Fibroblast of skin of scalp (primary cell): ENCODE measurements at regions not wholly inside any gene's neighbourhood (a gene's known extent, or its start where the extent isn't known, plus 50 kb on each side); places are given as distances from the start of the nearest gene placed in this dataset.
"Not testable (repeated sequence)": the region's sequence is repeated elsewhere in the genome, so short reads cannot be mapped to it uniquely, and the experiment has no call there.

Source experiments
- DNase-seq: peaks from one replicate; pipeline ENCODE4 v3.0.0-alpha.2; 2013

DNA sequence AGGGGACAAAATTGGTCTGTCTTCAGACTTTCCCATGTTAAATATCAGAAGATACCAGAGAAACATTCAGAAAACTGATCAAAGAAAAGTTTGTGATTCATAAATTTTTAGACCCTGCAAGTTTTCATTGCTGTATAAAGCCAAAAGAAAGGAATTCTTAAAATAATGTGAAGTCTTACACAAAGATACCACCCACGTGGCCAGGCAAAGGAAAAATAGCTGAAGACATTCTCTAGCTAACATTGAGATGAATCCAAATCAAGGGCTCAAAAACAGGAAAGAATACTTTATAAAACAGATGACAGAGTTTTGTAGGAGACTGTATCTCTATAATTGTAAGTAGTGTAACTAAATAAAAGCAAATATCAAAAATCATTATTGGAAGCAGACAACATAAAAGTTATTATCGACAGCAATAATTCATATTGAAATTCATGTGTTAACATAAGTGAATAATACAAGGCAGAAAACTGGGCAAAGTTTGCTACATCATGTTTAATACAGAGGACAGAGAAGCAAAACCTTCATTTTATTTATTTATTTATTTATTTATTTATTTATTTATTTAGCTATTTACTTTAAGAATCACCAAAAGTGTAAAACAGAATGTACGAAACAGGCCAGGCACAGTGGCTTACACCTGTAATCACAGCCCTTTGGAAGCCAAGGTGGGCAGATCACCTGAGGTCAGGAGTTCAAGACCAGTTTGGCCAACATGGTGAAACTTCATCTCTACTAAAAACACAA is 204.6 kb upstream of the SLIT2 start:
- DNase-seq, result peak; percentile 88

DNA sequence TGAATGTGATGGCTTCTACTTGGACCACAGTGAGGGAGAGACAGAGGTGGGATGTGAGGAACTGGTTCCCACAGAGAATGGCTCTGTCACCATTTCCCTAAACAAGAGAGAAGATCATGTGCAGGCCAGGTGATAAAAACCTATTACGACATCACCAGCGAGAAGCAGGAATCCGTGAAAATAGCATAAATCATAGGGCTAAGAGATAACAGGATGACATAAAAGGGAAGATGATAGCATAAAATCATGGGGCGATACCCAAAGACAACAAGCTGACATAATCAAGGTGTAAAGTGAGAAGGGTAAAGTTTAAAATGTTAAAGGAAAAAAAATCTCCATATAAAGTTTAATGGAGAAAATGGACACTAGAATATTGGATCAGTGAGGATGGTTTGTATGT is 205.5 kb upstream of the SLIT2 start:
- no peak for DNase-seq

DNA sequence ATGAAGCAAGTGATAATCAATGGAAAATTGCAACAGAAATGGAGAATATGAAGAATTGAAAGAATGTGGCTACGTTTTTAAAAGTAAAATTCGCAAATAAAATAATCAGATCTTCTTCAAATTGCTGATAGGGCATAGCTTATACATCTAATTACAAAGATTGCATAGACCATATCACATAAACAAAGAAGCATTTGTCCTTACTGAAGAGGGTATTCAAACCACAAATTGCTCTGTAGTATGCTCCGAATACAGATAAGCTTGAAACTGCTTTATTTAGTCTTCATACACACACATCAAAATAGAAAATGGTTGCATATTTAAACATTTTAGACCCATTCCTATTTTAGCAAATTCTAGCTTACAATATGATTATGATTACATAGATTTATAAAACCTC is 206.7 kb upstream of the SLIT2 start:
- DNase-seq, result no peak

DNA sequence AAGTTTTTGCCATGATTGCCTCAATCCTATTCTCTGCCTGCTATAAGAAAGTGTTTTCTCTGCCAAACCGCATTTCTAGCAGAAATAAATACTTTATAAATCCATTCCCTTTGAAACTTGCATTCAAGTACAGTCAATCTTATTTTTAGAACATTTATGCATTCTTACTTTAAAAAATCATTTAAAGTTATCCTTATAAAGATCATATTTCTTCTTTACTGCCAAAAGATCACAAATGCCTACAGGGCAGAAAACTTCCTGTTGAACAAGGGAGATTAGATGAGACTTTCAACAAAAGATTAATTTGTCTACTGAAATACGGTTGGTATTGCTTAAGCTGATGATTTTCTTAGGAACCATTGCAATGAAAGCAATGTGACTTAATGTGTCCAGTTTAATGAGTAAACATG is 207.2 kb upstream of the SLIT2 start:
- DNase-seq, result peak; percentile 63

DNA sequence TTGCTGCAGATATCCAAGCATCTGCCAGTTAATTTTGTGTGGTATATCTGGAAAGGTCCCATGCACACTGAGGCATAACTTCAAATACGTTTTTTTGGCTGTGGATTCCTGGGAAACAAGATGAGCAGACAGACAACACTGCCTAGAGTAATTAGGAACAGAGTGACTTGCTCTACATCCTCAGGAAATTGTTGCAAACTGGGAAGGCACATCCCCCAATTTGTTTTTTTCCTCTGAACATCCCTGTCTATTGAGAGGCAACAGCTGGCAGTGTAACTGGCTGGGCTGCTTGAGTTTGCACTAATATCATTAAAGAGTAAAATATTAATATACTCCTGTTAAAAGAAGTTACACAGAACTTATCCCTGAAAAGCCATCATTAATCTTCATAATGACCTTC is 207.7 kb upstream of the SLIT2 start:
- DNase-seq, result peak; percentile 28

DNA sequence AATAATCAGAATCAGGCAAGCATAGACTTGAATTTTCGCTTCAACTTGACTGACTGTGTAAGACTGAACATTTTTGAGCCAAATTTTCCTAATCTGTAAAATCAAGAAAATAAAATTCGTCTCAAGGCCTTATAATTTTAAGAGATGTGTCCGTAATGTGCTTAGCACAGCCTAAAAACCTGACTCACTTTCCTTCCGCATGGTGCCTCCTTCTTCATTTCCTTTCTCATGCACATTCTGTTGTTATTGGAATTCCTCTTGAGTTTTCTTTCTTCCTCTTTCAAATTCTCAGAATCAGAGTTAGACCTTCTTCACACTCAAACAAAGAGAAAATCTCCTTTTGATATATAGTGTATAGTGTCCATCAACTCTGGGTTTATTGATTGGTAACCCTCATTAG is 208.9 kb upstream of the SLIT2 start:
- no peak for DNase-seq

DNA sequence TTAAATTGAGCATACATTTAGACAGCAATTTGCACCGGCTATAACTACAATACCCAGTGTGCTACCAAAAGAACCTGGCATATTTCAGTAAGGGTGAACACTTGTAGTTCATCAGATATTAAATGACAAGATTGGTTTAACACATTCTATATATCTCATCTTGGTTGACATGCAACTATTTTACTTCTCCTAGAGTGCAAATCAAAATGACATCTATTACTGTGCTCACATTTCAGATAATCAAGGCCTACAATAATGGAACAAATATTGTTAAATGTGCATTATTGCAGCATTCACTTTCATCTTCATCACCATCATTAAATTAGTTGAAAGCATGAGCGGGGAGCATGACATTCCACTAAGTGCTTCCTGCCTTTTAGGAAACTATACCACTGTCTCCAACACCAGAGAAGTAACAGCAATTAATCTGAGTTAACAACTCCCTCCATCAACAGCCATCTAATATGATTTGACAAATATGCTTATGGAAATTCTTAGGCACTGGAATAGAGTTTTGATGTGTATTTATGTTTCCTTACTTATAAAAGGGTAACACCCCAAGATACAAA is 209.8 kb upstream of the SLIT2 start:
- DNase-seq, result no peak

DNA sequence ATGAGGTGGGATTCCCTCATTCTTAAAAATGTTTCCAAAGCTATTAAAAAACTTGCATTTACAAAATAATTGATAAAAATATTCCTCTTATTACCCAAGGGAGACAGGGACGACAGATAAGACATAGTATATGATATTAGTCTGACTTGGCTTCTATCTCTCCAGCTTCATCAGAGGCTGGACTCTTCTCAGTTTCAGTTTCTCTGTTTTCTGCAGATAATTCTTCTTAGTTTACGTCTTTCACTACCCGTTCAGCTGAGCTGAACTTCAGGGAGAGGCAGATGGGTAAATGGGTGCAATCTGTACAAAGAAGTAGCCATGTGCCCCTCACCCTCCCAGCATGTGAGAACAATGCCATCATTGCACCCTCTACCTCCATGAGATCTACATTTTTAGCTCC is 214.0 kb upstream of the SLIT2 start:
- no peak for DNase-seq

DNA sequence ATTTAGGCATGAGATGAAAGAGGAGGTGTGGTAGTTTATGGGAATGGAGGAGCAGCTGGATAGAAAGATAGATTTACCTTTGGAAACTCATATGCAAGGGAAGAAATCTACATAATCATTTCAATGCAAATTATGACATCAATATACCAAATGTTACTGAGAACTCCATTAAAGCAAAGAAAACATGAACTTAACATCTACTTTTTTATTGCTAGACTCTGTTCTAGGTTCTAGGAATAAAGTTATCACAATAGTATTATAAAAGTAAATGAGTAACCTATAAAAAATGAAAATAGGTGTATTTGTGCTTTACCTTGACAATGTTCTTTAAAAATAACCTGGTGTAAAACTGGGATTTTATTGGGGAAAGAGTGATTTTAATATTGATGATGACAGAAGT is 221.6 kb upstream of the SLIT2 start:
- DNase-seq, result no peak

DNA sequence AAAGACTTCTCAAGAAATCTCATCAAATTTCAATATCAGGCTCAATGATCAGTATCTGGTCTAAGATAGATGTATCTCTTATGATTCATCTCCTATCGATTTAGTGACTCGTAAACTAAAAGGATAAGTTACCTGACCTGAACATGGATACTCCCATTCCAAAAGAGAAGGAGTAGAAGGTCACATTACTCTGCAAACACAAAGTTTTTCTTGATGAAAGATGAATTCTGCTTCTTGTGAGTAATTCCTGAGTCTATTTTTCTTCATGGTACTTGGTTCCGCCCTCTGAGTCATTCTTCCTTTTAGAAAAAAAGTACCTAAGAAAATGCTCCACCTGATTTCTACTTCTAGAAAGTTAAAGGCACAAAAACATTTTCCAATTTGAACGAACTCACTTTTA is 223.1 kb upstream of the SLIT2 start:
- DNase-seq, result no peak

DNA sequence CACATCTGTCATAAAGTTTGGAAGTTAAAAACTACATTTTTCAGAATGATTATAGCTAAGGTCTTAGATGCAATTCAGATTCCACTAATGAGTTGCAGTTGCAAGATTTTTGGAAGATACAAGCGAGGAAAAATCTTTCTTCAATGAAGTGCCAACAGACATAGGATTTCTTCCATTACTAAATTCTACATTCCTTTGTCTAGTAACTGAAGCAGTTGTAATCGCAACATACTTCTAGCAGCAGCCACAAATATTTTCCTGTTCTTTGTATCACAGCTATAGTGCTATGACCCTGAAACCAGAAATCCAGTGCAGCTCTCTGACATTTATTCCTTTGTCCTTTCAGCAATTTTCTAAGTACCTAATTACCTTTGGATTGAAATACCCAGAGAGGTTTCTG is 225.2 kb upstream of the SLIT2 start:
- DNase-seq, result peak; percentile 70

DNA sequence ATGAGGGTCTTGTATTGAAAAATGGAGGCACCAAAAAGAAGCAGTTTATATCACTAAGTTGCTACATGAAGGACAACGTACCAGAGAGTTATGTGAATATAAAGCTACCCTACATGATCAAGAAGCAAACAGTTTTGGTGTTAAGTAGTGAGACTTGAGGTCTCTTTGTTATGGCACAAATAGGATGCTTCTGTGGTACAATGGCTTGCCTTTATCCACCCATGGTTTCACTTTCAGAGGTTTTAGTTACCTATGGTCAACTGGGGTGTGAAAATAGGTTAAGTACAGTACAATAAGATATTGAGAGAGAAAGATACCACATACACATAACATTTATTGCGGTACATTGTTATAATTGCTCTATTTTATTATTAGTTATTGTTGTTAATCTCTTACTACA is 229.2 kb upstream of the SLIT2 start:
- DNase-seq, result no peak

DNA sequence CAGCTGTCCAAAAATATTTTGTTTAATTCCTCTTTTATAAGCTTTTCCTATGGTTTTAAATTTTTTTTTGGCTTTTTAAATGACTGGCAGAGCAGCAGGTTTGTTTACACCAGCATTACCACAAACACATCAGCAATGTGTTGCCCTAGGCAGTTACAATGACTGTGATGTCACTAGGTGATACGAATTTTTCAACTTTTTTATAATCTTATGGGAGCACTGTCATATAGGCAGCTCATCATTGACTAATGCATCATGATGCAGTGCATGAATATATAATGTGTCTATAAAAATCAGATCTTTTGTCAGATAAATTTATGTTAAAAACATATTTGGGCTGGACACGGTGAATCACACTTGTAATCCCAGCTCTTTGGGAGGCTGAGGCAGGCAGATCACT is 231.6 kb upstream of the SLIT2 start:
- no peak for DNase-seq

DNA sequence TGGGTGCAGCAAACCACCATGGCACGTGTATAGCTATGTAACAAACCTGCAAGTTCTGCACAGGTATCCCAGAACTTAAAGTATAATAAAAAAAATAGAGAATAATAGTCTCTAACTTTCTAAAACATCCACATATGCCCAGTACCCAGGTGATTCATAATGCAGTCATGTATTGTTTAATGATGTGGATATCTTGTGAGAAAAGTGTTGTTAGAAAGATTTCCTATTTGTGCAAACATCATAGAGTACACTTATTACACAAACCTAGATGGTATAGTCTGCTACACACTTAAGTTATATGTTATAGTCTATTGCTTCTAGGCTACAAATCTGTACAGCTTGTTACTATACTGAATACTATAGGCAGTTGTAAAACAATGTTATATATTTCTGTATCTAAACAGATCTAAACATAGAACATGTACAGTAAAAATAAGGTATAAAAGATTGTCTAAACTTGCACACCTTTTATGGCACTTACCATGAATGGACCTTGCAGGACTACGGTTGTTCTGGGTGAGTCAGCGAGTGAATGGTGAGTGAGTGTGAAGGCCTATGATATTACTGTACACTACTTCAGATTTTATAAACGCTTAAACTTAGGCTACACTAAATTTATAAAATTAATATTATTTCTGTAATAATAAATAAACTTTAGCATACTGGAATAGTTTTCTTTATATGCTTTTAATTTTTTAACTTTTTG is 232.2 kb upstream of the SLIT2 start:
- no peak for DNase-seq

DNA sequence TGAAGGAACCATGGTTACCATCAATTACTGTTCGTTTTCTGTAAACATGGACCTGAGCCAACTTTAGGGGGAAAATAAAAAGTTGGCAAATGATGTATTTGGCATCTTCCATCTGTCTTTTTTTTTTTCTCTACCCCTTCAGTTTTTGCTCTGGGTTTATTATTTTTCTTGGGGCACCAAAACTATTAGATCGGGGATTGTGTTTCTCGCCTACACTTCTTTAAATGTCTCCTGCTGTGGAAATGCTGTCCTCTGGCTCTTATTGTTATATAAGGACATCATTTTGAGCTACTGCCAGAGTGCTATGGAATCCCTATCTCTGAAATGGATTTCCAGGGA is 234.0 kb upstream of the SLIT2 start:
- peak; percentile 16 for DNase-seq

DNA sequence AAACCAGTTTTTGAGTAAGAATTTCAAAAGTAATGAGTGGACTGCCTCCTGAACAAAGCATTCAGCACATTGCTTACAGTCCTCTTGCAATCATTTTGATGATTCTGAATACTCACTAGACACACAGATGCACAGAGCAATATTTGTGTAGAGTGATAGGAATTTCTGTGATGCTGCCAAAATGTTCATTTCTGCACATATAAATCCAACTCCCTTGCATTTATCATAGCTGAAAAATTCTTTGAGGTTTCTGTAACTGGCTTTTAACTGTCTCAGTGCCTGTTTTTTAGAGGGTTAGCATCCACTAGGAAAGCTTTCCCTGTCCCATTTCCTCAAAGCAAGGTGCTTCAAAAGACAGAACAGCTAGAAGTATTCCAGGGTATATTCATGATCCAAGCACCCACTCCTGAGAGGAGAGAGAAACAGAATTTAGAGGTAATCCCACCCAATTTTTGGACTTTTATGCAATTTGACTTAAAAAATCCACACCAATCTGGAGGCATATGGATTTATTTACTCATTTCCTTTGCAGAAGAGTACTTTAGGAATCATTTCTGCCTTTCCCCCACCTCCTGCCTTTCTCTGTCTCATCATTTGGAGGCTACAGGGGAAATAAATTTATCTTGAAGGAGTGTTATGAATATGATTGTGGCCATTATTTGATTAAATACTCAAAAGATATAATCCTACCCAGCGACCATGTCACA is 234.5 kb upstream of the SLIT2 start:
- DNase-seq, result peak; percentile 95

DNA sequence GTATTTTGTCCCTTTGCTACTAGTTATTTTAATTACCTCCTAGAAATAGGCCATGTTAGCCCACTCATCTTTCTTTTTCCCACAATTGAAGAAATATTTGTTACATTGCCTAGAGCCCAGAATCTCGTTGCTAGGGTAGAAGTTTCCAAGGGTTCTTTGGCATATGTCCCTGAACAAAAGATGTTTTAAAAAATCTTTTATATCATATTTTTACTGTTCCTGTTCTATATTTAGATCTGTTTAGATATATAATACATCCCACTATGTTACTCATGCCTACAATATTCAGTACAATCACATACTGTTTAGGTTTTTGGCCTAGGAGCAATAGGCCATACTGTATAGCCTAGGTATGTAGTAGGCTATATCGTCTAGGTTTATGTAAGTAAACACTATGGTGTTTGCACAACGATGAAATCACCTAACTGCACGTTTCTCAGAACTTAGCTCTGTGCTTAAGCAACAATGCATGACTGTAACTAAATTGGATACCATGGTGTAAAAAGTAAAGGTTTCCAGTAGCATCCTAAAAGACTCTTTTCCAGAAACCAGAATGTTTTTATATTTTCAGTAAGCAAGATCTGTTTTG is 236.0 kb upstream of the SLIT2 start:
- peak; percentile 67 for DNase-seq

DNA sequence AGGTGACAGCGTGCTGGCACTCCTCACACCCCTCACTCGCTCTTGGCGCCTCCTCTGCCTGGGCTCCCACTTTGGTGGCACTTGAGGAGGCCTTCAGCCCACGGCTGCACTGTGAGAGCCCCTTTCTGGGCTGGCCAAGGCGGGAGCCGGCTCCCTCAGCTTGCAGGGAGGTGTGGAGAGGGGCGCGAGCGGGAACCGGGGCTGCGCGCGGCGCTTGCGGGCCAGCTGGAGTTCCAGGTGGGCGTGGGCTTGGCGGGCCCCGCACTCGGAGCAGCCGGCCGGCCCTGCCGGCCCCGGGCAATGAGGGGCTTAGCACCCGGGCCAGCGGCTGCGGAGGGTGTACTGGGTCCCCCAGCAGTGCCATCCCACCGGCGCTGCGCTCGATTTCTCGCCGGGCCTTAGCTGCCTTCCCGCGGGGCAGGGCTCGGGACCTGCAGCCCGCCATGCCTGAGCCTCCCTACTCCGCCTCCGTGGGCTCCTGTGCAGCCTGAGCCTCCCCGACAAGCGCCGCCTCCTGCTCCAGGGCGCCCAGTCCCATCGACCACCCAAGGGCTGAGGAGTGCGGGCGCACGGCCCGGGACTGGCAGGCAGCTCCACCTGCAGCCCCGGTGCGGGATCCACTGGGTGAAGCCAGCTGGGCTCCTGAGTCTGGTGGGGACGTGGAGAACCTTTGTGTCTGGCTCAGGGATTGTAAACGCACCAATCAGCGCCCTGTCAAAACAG is 247.7 kb upstream of the SLIT2 start:
- DNase-seq, result not testable (repeated sequence)

DNA sequence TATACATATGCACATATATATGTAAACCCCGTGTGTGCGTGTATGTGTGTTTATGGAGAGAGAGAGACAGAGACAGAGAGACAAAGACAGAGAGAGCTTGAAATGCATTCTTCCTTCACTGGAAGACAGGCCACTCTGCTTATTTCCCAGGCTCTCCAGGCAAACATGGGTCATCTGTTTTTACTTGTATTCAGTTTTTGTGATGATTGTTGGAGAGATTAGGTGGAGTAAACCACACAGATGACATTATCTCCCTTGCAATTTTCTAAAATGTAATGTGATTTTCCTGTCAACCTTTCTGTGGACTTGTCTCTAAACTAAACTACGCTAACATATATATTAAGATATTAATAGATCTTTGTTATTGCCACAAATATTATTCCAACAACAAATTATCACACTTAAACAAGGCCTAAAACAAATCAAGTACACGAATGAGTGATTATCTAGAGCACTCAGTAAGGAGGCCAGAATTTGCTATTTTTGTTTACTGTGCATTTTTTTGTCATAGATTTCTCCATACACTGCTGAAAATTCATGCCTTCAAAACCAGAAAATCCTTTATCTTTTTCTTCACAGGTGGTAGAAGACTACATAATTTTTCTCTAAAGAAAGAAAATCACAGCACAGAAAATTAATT is 251.8 kb upstream of the SLIT2 start:
- no peak for DNase-seq

DNA sequence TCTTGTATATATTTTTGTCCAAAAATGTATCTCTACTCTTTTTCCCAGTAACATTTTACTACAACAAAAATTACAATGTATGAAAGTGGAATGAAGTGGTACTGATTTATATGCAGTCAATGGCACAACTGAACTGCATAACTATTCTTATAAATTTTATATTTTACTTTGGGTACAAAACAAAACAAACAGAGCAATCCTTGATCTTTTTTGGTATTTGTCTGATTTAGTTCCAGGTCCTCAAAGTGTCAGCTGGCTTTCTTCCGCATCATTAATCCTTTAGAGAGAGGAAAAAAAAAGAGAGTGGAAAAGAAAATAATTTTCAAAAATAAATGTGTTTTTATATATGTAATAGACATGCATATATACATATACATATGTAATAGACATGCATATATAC is 252.4 kb upstream of the SLIT2 start:
- no peak for DNase-seq

DNA sequence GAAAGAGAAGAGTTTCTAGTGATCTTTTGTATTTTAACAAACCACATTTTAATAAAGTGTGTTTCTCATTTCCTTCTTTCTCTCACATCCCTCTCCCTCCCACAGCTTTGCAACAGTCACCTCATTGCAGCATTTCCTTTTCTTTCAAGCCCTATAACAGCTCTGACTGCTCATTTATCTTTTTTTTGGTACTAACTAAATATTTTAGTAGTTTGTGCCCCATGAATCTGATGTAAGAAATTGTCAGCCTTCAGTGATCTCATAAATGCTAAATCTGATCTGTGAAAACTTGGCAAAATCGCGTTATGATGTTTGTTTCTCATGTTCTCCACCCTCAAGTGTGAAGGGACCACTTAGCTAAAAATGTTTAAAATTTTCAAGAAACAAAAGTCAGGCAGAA is 258.5 kb upstream of the SLIT2 start:
- DNase-seq, result peak; percentile 75

DNA sequence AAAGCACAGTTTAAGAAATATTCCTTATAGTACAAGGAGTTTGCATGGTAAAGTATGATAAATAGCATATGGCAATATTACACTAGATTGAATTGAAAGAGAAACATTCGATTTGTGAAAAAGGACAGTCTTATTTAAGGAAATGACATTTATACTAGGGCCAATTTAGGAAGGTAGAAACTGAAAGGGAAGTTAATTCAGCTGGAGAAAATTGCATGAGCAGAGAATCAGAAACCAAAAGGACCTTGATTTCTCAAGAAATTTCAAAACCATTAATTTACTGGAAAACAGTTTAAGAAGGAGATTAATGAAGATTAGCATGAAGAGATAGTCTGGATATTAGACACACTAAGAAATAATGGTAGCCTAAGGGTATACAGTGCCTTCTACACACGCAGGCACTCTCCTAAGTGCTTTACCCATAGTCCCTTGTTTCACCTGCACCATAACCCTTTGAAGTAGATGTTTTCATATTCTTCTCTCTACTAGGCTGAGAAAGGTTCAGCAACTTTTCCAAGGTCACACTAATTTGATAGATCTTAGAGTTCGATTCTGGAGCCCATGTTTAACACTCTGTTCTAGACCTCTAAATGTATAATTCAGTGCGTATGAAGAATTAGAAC is 259.1 kb upstream of the SLIT2 start:
- no peak for DNase-seq
